DOHH2 (cell line): ENCODE measurements at regions not wholly inside any gene's neighbourhood (a gene's known extent, or its start where the extent isn't known, plus 50 kb on each side); places are given as distances from the start of the nearest gene placed in this dataset.

ENCODE experiments used
- CTCF ChIP-seq: fragments of 200-600 bp; sonication (generic); IDR thresholded peaks from one replicate; pipeline ENCODE4 v1.5.1; 2014; ENCODE audit warnings: antibody characterized with exemption, mild to moderate bottlenecking, low read depth, low read length; ENCODE audit not compliant: poor library complexity, severe bottlenecking
- EZH2phosphoT487 ChIP-seq: fragments of 200-600 bp; sonication (generic); IDR thresholded peaks from 2 replicates; pipeline ENCODE4 v1.6.1; 2017; ENCODE audit warnings: borderline replicate concordance, mild to moderate bottlenecking, antibody characterized with exemption, low read length, moderate library complexity, mixed read lengths

- TF ChIP-seq CTCF = no peak
- TF ChIP-seq EZH2phosphoT487 = no peak
Measured at GRCh38 chrY:8644926-8645325, 692.3 kb upstream of the TSPY4 start.
